OCI-LY3 (cell line): ENCODE measurements at regions not wholly inside any gene's neighbourhood (a gene's known extent, or its start where the extent isn't known, plus 50 kb on each side); places are given as distances from the start of the nearest gene placed in this dataset.

Source experiments
- EZH2phosphoT487 ChIP-seq: fragments of 200-600 bp; shearing (Covaris generic); IDR thresholded peaks from 2 replicates; pipeline ENCODE4 v1.6.1; 2018; ENCODE audit warnings: antibody characterized with exemption, mixed run types, low read depth
- TF ChIP-seq, protein P1 (sequence below): fragments of 200-600, 300-600 bp; sonication (generic); IDR thresholded peaks from 2 replicates; pipeline ENCODE4 v1.5.1; 2014; ENCODE audit warnings: antibody characterized with exemption, low read length, low read depth

DNA sequence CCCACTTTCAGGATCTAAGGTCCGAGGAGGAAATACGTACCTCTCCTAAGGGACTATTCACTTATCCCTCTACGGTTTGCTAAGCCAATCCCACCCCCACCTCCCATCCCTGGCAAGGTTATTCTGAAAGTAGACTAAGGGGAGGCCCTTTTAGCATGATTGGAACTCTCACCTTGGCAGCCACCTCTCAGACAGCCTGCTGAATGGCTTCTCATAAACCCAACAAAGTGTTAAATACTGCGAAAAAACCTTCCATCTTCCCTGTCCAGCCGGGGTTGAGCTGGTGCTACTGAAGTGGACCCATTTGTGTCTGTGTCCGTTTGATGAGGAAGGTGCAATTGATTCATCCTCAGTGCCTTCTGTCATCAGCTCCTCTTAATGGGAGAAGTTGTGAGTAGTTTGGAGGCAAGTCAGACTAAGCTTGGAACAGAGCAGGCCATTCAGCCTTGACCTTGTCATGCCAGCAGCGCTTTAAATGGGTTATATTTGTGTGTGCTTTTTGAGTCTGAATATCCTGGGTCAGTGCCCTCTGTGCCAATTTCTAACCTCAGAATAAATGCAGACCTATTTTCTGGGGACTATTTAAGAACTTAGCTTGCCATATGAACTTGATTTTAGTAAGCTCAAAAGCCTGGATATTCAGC, 476.3 kb upstream of the ZNF608 start:
- TF ChIP-seq, protein P1, sequence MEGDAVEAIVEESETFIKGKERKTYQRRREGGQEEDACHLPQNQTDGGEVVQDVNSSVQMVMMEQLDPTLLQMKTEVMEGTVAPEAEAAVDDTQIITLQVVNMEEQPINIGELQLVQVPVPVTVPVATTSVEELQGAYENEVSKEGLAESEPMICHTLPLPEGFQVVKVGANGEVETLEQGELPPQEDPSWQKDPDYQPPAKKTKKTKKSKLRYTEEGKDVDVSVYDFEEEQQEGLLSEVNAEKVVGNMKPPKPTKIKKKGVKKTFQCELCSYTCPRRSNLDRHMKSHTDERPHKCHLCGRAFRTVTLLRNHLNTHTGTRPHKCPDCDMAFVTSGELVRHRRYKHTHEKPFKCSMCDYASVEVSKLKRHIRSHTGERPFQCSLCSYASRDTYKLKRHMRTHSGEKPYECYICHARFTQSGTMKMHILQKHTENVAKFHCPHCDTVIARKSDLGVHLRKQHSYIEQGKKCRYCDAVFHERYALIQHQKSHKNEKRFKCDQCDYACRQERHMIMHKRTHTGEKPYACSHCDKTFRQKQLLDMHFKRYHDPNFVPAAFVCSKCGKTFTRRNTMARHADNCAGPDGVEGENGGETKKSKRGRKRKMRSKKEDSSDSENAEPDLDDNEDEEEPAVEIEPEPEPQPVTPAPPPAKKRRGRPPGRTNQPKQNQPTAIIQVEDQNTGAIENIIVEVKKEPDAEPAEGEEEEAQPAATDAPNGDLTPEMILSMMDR: no peak
- TF ChIP-seq EZH2phosphoT487: no peak
